ENCODE measurements at regions not wholly inside any gene's neighbourhood (a gene's known extent, or its start where the extent isn't known, plus 50 kb on each side); places are given as distances from the start of the nearest gene placed in this dataset.

DNA sequence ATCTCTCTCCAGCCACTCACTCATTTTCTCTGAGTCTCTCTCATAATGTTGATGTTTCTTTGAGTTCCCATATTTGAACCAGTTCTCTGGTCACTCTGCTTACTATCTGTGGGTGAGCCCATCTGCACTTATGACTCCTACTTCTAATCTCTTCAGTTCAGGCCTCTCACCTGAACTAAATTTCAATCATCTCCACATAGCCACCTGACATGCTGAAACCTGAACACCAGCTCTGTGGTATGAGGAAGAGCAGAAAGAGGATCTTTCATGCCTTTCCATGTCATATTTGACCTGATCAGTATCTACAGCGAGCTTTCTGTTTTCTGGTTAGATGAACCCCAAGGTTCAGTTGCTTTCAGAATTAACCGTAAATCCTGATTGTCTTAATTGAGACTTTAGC, 122.2 kb upstream of the ESX1 start:
- no peaks in the 10 kb centered on the region for H4K20me1 ChIP-seq (ENCODE audit: insufficient read depth, low read length)
- DNase-seq: no peak
- H3K27me3 ChIP-seq (ENCODE audit: control insufficient read depth in 2 of 2, insufficient read depth in 2 of 2, low read length in 2 of 2): no peaks in the 10 kb centered on the region
- Mint-ChIP-seq H3K9me3 (peaks cover 0 to 7% (median 0%) of the 10 kb centered on the region in 7 donors), H3K27ac (no peak overlapping the region), H3K4me1 (no peaks in the 10 kb centered on the region), H3K4me3 (no peak overlapping the region), H3K36me3 (no peaks in the 10 kb centered on the region), H3K27me3 (ENCODE audit: low read depth in 3 of 3) (peaks cover 0 to 9% (median 0%) of the 10 kb centered on the region in 3 donors)
- H3K36me3 ChIP-seq (replicated peaks in 1 of 2; ENCODE audit: control insufficient read depth in 1 of 2, insufficient read depth in 2 of 2, low read length in 2 of 2): no peaks in the 10 kb centered on the region
- no peak overlapping the region for H3K4me3 ChIP-seq (replicated peaks in 1 of 3; ENCODE audit: low read depth in 2 of 3, low read length in 3 of 3)
- TF ChIP-seq, protein P1, sequence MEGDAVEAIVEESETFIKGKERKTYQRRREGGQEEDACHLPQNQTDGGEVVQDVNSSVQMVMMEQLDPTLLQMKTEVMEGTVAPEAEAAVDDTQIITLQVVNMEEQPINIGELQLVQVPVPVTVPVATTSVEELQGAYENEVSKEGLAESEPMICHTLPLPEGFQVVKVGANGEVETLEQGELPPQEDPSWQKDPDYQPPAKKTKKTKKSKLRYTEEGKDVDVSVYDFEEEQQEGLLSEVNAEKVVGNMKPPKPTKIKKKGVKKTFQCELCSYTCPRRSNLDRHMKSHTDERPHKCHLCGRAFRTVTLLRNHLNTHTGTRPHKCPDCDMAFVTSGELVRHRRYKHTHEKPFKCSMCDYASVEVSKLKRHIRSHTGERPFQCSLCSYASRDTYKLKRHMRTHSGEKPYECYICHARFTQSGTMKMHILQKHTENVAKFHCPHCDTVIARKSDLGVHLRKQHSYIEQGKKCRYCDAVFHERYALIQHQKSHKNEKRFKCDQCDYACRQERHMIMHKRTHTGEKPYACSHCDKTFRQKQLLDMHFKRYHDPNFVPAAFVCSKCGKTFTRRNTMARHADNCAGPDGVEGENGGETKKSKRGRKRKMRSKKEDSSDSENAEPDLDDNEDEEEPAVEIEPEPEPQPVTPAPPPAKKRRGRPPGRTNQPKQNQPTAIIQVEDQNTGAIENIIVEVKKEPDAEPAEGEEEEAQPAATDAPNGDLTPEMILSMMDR (IDR thresholded peaks at IDR 0.05): no peak
- H3K4me2 ChIP-seq (replicated peaks; ENCODE audit: extremely low read depth, low read length, poor library complexity, severe bottlenecking): no peak overlapping the region
- no peak overlapping the region for H3K27ac ChIP-seq (ENCODE audit: low read depth in 1 of 2, low read length in 2 of 2)
- H3K9me3 ChIP-seq (replicated peaks in 1 of 2; ENCODE audit: control insufficient read depth in 1 of 2, insufficient read depth in 1 of 2, low read length in 2 of 2): no peaks in the 10 kb centered on the region
- H3K4me1 ChIP-seq (ENCODE audit: control insufficient read depth in 1 of 2, insufficient read depth in 2 of 2, low read length in 2 of 2): no peaks in the 10 kb centered on the region
- no CpG with 5 or more reads among the region's 2 CpGs for WGBS (ENCODE audit: insufficient coverage)
- no peak overlapping the region for H3K9ac ChIP-seq (ENCODE audit: insufficient read depth, low read length, poor library complexity, severe bottlenecking)
- H3K79me2 ChIP-seq (ENCODE audit: insufficient read depth, low read length): no peaks in the 10 kb centered on the region
- intact Hi-C loops (cut with micrococcal nuclease): no loop called here
- H2AFZ ChIP-seq (ENCODE audit: insufficient read depth, low read depth, low read length, poor library complexity, severe bottlenecking): no peak overlapping the region

DNA sequence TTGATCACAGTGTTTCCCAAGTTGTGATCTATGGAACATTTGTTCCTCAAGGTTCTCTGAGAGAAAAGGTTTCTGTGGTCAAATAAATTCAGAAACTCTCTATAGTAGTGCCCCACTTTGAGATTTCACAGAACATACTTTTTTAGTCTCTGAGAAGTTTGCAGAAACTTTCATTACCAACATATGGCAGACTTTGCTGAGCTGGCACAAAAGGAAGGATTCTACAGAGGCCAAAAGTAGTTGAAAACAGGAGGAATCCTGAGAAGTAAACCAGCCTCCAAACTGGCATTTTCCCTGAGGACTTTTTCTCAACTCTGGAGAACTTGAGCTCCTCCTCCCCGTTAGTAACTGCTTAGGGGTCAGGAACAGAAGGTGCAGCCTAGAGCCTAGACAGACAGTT, 117.8 kb upstream of the ESX1 start:
- Histone ChIP-seq H3K4me2 (replicated peaks; ENCODE audit: extremely low read depth, low read length, poor library complexity, severe bottlenecking) (no peak overlapping the region), H3K79me2 (ENCODE audit: insufficient read depth, low read length) (no peaks in the 10 kb centered on the region), H4K20me1 (ENCODE audit: insufficient read depth, low read length) (no peaks in the 10 kb centered on the region), H3K4me3 (replicated peaks in 1 of 3; ENCODE audit: low read depth in 2 of 3, low read length in 3 of 3) (no peak overlapping the region), H3K27me3 (ENCODE audit: control insufficient read depth in 2 of 2, insufficient read depth in 2 of 2, low read length in 2 of 2) (no peaks in the 10 kb centered on the region), H3K36me3 (replicated peaks in 1 of 2; ENCODE audit: control insufficient read depth in 1 of 2, insufficient read depth in 2 of 2, low read length in 2 of 2) (no peaks in the 10 kb centered on the region), H3K27ac (ENCODE audit: low read depth in 1 of 2, low read length in 2 of 2) (no peak overlapping the region), H2AFZ (ENCODE audit: insufficient read depth, low read depth, low read length, poor library complexity, severe bottlenecking) (no peak overlapping the region), H3K4me1 (ENCODE audit: control insufficient read depth in 1 of 2, insufficient read depth in 2 of 2, low read length in 2 of 2) (no peaks in the 10 kb centered on the region), H3K9ac (ENCODE audit: insufficient read depth, low read length, poor library complexity, severe bottlenecking) (no peak overlapping the region), H3K9me3 (replicated peaks in 1 of 2; ENCODE audit: control insufficient read depth in 1 of 2, insufficient read depth in 1 of 2, low read length in 2 of 2) (no peaks in the 10 kb centered on the region)
- Mint-ChIP-seq H3K27me3 (ENCODE audit: low read depth in 3 of 3) (peaks cover 0 to 2% (median 0%) of the 10 kb centered on the region in 3 donors), H3K36me3 (no peaks in the 10 kb centered on the region), H3K27ac (no peak overlapping the region), H3K9me3 (peaks cover 0 to 3% (median 0%) of the 10 kb centered on the region in 7 donors), H3K4me3 (no peak overlapping the region), H3K4me1 (no peaks in the 10 kb centered on the region)
- TF ChIP-seq, protein P1 (IDR thresholded peaks at IDR 0.05): no peak
- intact Hi-C loops (cut with micrococcal nuclease): no loop called here
- no CpG with 5 or more reads among the region's 1 CpG for WGBS (ENCODE audit: insufficient coverage)
- DNase-seq: no peak

Data from CD14-positive monocyte (primary cell).